A549 (cell line): ENCODE measurements at regions not wholly inside any gene's neighbourhood (a gene's known extent, or its start where the extent isn't known, plus 50 kb on each side); places are given as distances from the start of the nearest gene placed in this dataset.

Source experiments
- ATAC-seq, 2 experiments: fragments of 200-7000 bp in 1 of 2; fragments of >200 bp in 1 of 2; cut with Nextera tagmentation in 1 of 2; cut with Tn5 transposase in 1 of 2; 3 replicates each; pipeline versions ENCODE4 v1.8.0 to v1.9.1; 2018 to 2020; ENCODE audit warnings: mild to moderate bottlenecking in 1 of 2, moderate library complexity in 1 of 2
- CTCF ChIA-PET: fragments of 300-600 bp; sonication (Branson Sonifier 250); formaldehyde crosslinking; extraction: SDS; loops from one replicate; lab custom pipeline; 2021; ENCODE audit warnings: antibody characterized with exemption, inconsistent platforms; lab: Yijun Ruan, JAX
- POLR2A ChIA-PET: fragments of 350-600 bp; formaldehyde crosslinking; extraction: SDS; loops from one replicate; lab custom pipeline; 2021; ENCODE audit warnings: antibody characterized with exemption, inconsistent platforms; lab: Yijun Ruan, JAX
- DNase-seq, 2 experiments: peaks; one replicate each; pipeline versions ENCODE4 v3.0.0 to v3.0.0-alpha.2; 2011 to 2016; ENCODE audit warnings: low read depth in 1 of 2, low spot score in 1 of 2
- FAIRE-seq: peaks from 2 replicates; lab custom pipeline; 2011; peaks lifted over from hg19 to GRCh38; lab: Jason Lieb, UNC
- H3K27ac ChIP-seq, 2 experiments: fragments of >200 bp; sonication (Bioruptor Twin); formaldehyde crosslinking; 3 replicates each; pipeline ENCODE4 v1.5.1; 2016 to 2017
- H3K4me1 ChIP-seq: fragments of >200 bp; sonication (Bioruptor Twin); formaldehyde crosslinking; 3 replicates; pipeline ENCODE4 v1.6.1; 2016
- H3K4me2 ChIP-seq: fragments of >200 bp; sonication (Bioruptor Twin); formaldehyde crosslinking; 3 replicates; pipeline ENCODE4 v1.6.1; 2016
- H3K4me3 ChIP-seq: fragments of >200 bp; sonication (Bioruptor Twin); formaldehyde crosslinking; 3 replicates; pipeline ENCODE4 v1.5.1; 2016
- H3K9me3 ChIP-seq: fragments of >200 bp; sonication (Bioruptor Twin); formaldehyde crosslinking; 3 replicates; pipeline ENCODE4 v1.6.1; 2016
- CBX2 ChIP-seq: fragments of 200-600 bp; sonication (generic); IDR thresholded peaks from 2 replicates; pipeline ENCODE4 v1.6.1; 2016; ENCODE audit warnings: low read depth, mild to moderate bottlenecking, borderline replicate concordance
- CBX8 ChIP-seq: fragments of 200-600 bp; sonication (generic); IDR thresholded peaks from 2 replicates; pipeline ENCODE4 v1.6.1; 2016
- CEBPB ChIP-seq, 2 experiments: fragments of >200 bp in 1 of 2; sonication (Bioruptor Twin) in 1 of 2; formaldehyde crosslinking in 1 of 2; IDR thresholded peaks; 2 replicates each; pipeline ENCODE4 v1.6.1; 2012 to 2016
- CHD2 ChIP-seq: fragments of 150-350 bp; IDR thresholded peaks from 2 replicates; pipeline ENCODE4 v1.6.1; 2014; ENCODE audit warnings: low read length; ENCODE audit not compliant: partially characterized antibody
- EHF ChIP-seq: fragments of 250-450 bp; sonication (Bioruptor Pico); IDR thresholded peaks from 2 replicates; pipeline ENCODE4 v1.5.0; 2020; ENCODE audit warnings: mild to moderate bottlenecking
- EHMT2 ChIP-seq: fragments of 200-600 bp; sonication (generic); IDR thresholded peaks from 2 replicates; pipeline ENCODE4 v1.6.1; 2016; ENCODE audit warnings: antibody characterized with exemption, low read depth, mild to moderate bottlenecking, moderate library complexity
- EP300 ChIP-seq, 2 experiments: fragments of >200 bp; sonication (Bioruptor Twin); formaldehyde crosslinking; IDR thresholded peaks; 2 replicates in 1 of 2; 3 replicates in 1 of 2; pipeline ENCODE4 v1.6.1; 2016 to 2017
- FOSL2 ChIP-seq, 2 experiments: fragments of 450-650 bp in 1 of 2; fragments of >200 bp in 1 of 2; sonication (Bioruptor Twin) in 1 of 2; formaldehyde crosslinking; IDR thresholded peaks; 2 replicates each; pipeline versions ENCODE4 v1.5.0 to v1.6.1; 2016 to 2020; ENCODE audit warnings: mild to moderate bottlenecking in 1 of 2, moderate library complexity in 1 of 2
- HES2 ChIP-seq: fragments of >200 bp; sonication (Bioruptor Twin); formaldehyde crosslinking; IDR thresholded peaks from 2 replicates; pipeline ENCODE4 v1.6.1; 2016
- HEYL ChIP-seq: fragments of 250-450 bp; sonication (Bioruptor Pico); IDR thresholded peaks from 2 replicates; pipeline ENCODE4 v1.8.0; 2021; ENCODE audit warnings: mild to moderate bottlenecking, moderate library complexity
- HOXB13 ChIP-seq: fragments of 250-450 bp; sonication (Bioruptor Pico); IDR thresholded peaks from 2 replicates; pipeline ENCODE4 v1.5.0; 2020; ENCODE audit warnings: low read depth, mild to moderate bottlenecking, moderate library complexity
- JUN ChIP-seq, 2 experiments: fragments of >200 bp; sonication (Bioruptor Twin); formaldehyde crosslinking; IDR thresholded peaks; 2 replicates in 1 of 2; 3 replicates in 1 of 2; pipeline ENCODE4 v1.6.1; 2016 to 2017
- JUNB ChIP-seq: fragments of >200 bp; sonication (Bioruptor Twin); formaldehyde crosslinking; IDR thresholded peaks from 2 replicates; pipeline ENCODE4 v1.6.1; 2016
- KDM5A ChIP-seq: fragments of 200-600 bp; sonication (generic); IDR thresholded peaks from 2 replicates; pipeline ENCODE4 v1.6.1; 2016; ENCODE audit warnings: antibody characterized with exemption, mild to moderate bottlenecking
- MAZ ChIP-seq: fragments of 150-350 bp; IDR thresholded peaks from 2 replicates; pipeline ENCODE4 v1.6.1; 2014; ENCODE audit warnings: antibody characterized with exemption, low read depth, low read length, borderline replicate concordance
- MYC ChIP-seq: IDR thresholded peaks from 2 replicates; pipeline ENCODE4 v1.6.1; 2012; ENCODE audit warnings: mild to moderate bottlenecking, inconsistent platforms, low read length, improper control_type of control experiment, borderline replicate concordance
- NPAS2 ChIP-seq: fragments of 250-450 bp; sonication (Bioruptor Pico); IDR thresholded peaks from 2 replicates; pipeline ENCODE4 v1.8.0; 2022; ENCODE audit warnings: mild to moderate bottlenecking, moderate library complexity, borderline replicate concordance
- PHF8 ChIP-seq: fragments of 200-600 bp; sonication (generic); IDR thresholded peaks from 2 replicates; pipeline ENCODE4 v1.6.1; 2016; ENCODE audit warnings: low read depth, mild to moderate bottlenecking, antibody characterized with exemption, moderate library complexity, borderline replicate concordance
- POLR2A ChIP-seq: IDR thresholded peaks from 2 replicates; pipeline ENCODE4 v1.6.1; 2012; ENCODE audit warnings: mild to moderate bottlenecking, low read length
- POLR2AphosphoS2 ChIP-seq: conservative IDR thresholded peaks from 2 replicates; pipeline ENCODE4 v1.6.1; 2012; ENCODE audit warnings: low read length, improper control_type of control experiment, inconsistent platforms
- RAD21 ChIP-seq, 2 experiments: fragments of >200 bp in 1 of 2; sonication (Bioruptor Twin) in 1 of 2; formaldehyde crosslinking in 1 of 2; IDR thresholded peaks in 1 of 2; conservative IDR thresholded peaks in 1 of 2; 2 replicates in 1 of 2; 3 replicates in 1 of 2; pipeline ENCODE4 v1.6.1; 2012 to 2018; ENCODE audit warnings: inconsistent platforms in 1 of 2
- RNF2 ChIP-seq: fragments of 200-600 bp; sonication (generic); IDR thresholded peaks from 2 replicates; pipeline ENCODE4 v1.6.1; 2016; ENCODE audit warnings: low read depth, mild to moderate bottlenecking, antibody characterized with exemption, moderate library complexity, borderline replicate concordance
- ZC3H11A ChIP-seq: fragments of 450-650 bp; IDR thresholded peaks from 2 replicates; pipeline ENCODE4 v1.6.1; 2014; ENCODE audit warnings: antibody characterized with exemption, mild to moderate bottlenecking
- ZFP36 ChIP-seq: fragments of 450-650 bp; IDR thresholded peaks from 2 replicates; pipeline ENCODE4 v1.6.1; 2014; ENCODE audit warnings: borderline replicate concordance; ENCODE audit not compliant: partially characterized antibody
- ZSCAN20 ChIP-seq: fragments of 250-450 bp; sonication (Bioruptor Pico); IDR thresholded peaks from 2 replicates; pipeline ENCODE4 v1.8.0; 2022; ENCODE audit warnings: mild to moderate bottlenecking, moderate library complexity
- WGBS: methylation state at CpG from one replicate; pipeline ENCODE4 v1.1.6; 2017; ENCODE audit errors: missing lambda C conversion rate; 5-methylcytosine and 5-hydroxymethylcytosine counted together
- TF ChIP-seq, protein P1 (sequence below): IDR thresholded peaks from 2 replicates; pipeline ENCODE4 v1.6.1; 2012; ENCODE audit warnings: low read depth, borderline replicate concordance
- TF ChIP-seq, protein P2 (sequence below): fragments of 250-450 bp; sonication (Bioruptor Pico); IDR thresholded peaks from 2 replicates; pipeline ENCODE4 v1.5.0; 2021; ENCODE audit warnings: mild to moderate bottlenecking, moderate library complexity, borderline replicate concordance
- TF ChIP-seq, protein P3 (sequence below): IDR thresholded peaks from 2 replicates; pipeline ENCODE4 v1.6.1; 2012
- TF ChIP-seq, protein P4 (sequence below): fragments of 450-650 bp; IDR thresholded peaks from 2 replicates; pipeline ENCODE4 v1.6.1; 2014; ENCODE audit warnings: antibody characterized with exemption

- Histone ChIP-seq H3K4me1 (no peaks in the 10 kb centered on the region), H3K4me2 (no peak overlapping the region), H3K27ac (no peak overlapping the region), H3K9me3 (no peaks in the 10 kb centered on the region), H3K4me3 (no peak overlapping the region)
- ATAC-seq = no peak
- no peak for DNase-seq
- no peak for FAIRE-seq
- TF ChIP-seq HEYL (CRISPR knock-in tag) = no peak
- TF ChIP-seq ZFP36 = no peak
- TF ChIP-seq FOSL2 (IDR thresholded peaks at IDR 0.05) = no peak
- no peak for TF ChIP-seq FOSL2 (CRISPR knock-in tag; IDR thresholded peaks at IDR 0.05)
- no peak for TF ChIP-seq ZC3H11A
- no peak for TF ChIP-seq JUNB
- TF ChIP-seq NPAS2 (CRISPR knock-in tag) = no peak
- no peak for TF ChIP-seq CBX8
- TF ChIP-seq, protein P1, sequence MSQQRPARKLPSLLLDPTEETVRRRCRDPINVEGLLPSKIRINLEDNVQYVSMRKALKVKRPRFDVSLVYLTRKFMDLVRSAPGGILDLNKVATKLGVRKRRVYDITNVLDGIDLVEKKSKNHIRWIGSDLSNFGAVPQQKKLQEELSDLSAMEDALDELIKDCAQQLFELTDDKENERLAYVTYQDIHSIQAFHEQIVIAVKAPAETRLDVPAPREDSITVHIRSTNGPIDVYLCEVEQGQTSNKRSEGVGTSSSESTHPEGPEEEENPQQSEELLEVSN = no peak
- TF ChIP-seq PHF8 = no peak
- TF ChIP-seq CHD2 = no peak
- no peak for TF ChIP-seq JUN (IDR thresholded peaks at IDR 0.05)
- no peak for TF ChIP-seq HES2
- TF ChIP-seq EHF (CRISPR knock-in tag) = no peak
- no peak for TF ChIP-seq EP300 (IDR thresholded peaks at IDR 0.05)
- TF ChIP-seq RNF2 = no peak
- TF ChIP-seq, protein P2, sequence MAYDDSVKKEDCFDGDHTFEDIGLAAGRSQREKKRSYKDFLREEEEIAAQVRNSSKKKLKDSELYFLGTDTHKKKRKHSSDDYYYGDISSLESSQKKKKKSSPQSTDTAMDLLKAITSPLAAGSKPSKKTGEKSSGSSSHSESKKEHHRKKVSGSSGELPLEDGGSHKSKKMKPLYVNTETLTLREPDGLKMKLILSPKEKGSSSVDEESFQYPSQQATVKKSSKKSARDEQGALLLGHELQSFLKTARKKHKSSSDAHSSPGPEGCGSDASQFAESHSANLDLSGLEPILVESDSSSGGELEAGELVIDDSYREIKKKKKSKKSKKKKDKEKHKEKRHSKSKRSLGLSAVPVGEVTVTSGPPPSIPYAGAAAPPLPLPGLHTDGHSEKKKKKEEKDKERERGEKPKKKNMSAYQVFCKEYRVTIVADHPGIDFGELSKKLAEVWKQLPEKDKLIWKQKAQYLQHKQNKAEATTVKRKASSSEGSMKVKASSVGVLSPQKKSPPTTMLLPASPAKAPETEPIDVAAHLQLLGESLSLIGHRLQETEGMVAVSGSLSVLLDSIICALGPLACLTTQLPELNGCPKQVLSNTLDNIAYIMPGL (CRISPR knock-in tag) = no peak
- POLR2A ChIA-PET = no interaction called here
- CTCF ChIA-PET = interaction anchor here (1.0 kb wide), 2 partner anchors 121 to 140 kb away, joined by 3 read pairs; no protein-coding TSS in a partner anchor
Measured at GRCh38 chr15:62409466-62409865, 244.4 kb upstream of the C2CD4B start.

DNA sequence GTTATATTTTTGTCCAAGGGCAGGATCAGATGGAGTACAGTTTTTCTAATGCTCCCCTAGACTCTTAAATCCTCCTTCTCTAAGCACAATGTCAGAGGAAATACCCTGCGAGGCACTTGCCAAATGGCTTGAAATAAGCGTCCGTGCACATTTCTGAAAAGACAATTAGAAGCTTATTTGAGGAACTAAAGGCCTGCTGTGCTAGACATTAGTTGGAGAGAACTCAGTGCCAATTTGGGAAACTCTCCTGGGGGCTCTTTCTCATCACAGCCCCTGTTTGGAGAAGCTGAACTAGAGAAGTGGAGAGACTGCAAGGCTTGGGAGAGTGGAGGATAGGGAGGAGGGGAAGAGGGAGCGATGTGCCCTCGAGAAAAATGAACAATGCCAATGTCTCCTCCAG, 247.6 kb upstream of the C2CD4B start:
- 88% methylated on average over 5 of the region's 5 CpGs for WGBS
- POLR2A ChIA-PET = no interaction called here

More for the DNA sequence above, 247.6 kb upstream of the C2CD4B start:
- ATAC-seq = no peak
- Histone ChIP-seq H3K9me3 (no peaks in the 10 kb centered on the region), H3K4me3 (no peak overlapping the region), H3K4me2 (no peak overlapping the region), H3K4me1 (no peaks in the 10 kb centered on the region), H3K27ac (no peak overlapping the region)
- no peak for FAIRE-seq
- DNase-seq = no peak
- TF ChIP-seq MAZ (no peak), FOSL2 (IDR thresholded peaks at IDR 0.05) (no peak), FOSL2 (CRISPR knock-in tag; IDR thresholded peaks at IDR 0.05) (no peak), ZFP36 (no peak), CEBPB (IDR thresholded peaks at IDR 0.05) (no peak), HEYL (CRISPR knock-in tag) (no peak), ZSCAN20 (CRISPR knock-in tag) (no peak), CBX2 (no peak), POLR2A (no peak), EHMT2 (no peak), KDM5A (no peak), MYC (no peak), POLR2AphosphoS2 (no peak), RAD21 (conservative IDR thresholded peaks at IDR 0.05 in 1 of 2, IDR thresholded peaks at IDR 0.05 in 1 of 2) (no peak), JUNB (no peak), HOXB13 (CRISPR knock-in tag) (no peak)
- TF ChIP-seq, protein P2 (CRISPR knock-in tag) = no peak
- TF ChIP-seq, protein P3, sequence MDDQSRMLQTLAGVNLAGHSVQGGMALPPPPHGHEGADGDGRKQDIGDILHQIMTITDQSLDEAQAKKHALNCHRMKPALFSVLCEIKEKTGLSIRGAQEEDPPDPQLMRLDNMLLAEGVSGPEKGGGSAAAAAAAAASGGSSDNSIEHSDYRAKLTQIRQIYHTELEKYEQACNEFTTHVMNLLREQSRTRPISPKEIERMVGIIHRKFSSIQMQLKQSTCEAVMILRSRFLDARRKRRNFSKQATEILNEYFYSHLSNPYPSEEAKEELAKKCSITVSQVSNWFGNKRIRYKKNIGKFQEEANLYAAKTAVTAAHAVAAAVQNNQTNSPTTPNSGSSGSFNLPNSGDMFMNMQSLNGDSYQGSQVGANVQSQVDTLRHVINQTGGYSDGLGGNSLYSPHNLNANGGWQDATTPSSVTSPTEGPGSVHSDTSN = no peak
- TF ChIP-seq, protein P4, sequence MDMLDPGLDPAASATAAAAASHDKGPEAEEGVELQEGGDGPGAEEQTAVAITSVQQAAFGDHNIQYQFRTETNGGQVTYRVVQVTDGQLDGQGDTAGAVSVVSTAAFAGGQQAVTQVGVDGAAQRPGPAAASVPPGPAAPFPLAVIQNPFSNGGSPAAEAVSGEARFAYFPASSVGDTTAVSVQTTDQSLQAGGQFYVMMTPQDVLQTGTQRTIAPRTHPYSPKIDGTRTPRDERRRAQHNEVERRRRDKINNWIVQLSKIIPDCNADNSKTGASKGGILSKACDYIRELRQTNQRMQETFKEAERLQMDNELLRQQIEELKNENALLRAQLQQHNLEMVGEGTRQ = no peak
- TF ChIP-seq, all 56 proteins: peak for 0
- CTCF ChIA-PET = interaction anchor here (1.6 kb wide), 1 partner anchor 67 kb away, joined by 3 read pairs; no protein-coding TSS in a partner anchor
